NB4 (cell line): ENCODE measurements at regions not wholly inside any gene's neighbourhood (a gene's known extent, or its start where the extent isn't known, plus 50 kb on each side); places are given as distances from the start of the nearest gene placed in this dataset.

Source experiments
- DNase-seq: peaks from one replicate; pipeline ENCODE4 v3.0.0; 2010; ENCODE audit warnings: low read depth
- H3K4me3 ChIP-seq: one replicate; pipeline ENCODE4 v1.5.1; 2011; ENCODE audit warnings: mild to moderate bottlenecking, low read depth, low read length, moderate library complexity
- MYC ChIP-seq: IDR thresholded peaks from 2 replicates; pipeline ENCODE4 v1.6.1; 2011; ENCODE audit warnings: low read depth, low read length
- POLR2A ChIP-seq: IDR thresholded peaks from 2 replicates; pipeline ENCODE4 v1.6.1; 2011; ENCODE audit warnings: mild to moderate bottlenecking; ENCODE audit not compliant: insufficient read length; ENCODE audit errors: extremely low read depth
- TF ChIP-seq, protein P1 (sequence below): IDR thresholded peaks from one replicate; pipeline ENCODE4 v1.5.1; 2012; ENCODE audit warnings: low read depth, low read length
- TF ChIP-seq, protein P2 (sequence below): IDR thresholded peaks from 2 replicates; pipeline ENCODE4 v1.6.1; 2011; ENCODE audit warnings: low read depth, low read length

DNA sequence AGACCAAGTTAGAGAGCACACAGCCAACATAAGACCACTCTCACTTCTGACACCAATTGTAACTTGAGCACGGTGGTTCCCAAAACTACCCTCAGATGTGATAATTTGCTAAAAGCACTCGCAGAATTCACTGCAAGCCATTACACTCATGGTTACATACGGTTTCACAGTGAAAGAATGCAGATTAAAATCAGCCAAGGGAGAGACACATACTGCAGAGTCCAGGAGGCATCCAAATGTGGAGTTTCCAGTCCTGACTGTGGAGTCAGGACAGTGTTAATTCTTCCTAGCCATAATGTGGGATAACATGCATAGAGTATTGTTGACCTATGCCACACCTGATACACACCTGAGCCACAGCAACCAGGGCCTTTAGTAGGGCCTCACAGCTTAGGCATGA lies 956.4 kb downstream of the NTRK3 start:
- TF ChIP-seq, protein P1, sequence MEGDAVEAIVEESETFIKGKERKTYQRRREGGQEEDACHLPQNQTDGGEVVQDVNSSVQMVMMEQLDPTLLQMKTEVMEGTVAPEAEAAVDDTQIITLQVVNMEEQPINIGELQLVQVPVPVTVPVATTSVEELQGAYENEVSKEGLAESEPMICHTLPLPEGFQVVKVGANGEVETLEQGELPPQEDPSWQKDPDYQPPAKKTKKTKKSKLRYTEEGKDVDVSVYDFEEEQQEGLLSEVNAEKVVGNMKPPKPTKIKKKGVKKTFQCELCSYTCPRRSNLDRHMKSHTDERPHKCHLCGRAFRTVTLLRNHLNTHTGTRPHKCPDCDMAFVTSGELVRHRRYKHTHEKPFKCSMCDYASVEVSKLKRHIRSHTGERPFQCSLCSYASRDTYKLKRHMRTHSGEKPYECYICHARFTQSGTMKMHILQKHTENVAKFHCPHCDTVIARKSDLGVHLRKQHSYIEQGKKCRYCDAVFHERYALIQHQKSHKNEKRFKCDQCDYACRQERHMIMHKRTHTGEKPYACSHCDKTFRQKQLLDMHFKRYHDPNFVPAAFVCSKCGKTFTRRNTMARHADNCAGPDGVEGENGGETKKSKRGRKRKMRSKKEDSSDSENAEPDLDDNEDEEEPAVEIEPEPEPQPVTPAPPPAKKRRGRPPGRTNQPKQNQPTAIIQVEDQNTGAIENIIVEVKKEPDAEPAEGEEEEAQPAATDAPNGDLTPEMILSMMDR, result no peak
- TF ChIP-seq MYC (no peak), POLR2A (no peak)
- TF ChIP-seq, protein P2, sequence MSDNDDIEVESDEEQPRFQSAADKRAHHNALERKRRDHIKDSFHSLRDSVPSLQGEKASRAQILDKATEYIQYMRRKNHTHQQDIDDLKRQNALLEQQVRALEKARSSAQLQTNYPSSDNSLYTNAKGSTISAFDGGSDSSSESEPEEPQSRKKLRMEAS, result no peak
- no peak for DNase-seq
- H3K4me3 ChIP-seq, result no peak overlapping the region

DNA sequence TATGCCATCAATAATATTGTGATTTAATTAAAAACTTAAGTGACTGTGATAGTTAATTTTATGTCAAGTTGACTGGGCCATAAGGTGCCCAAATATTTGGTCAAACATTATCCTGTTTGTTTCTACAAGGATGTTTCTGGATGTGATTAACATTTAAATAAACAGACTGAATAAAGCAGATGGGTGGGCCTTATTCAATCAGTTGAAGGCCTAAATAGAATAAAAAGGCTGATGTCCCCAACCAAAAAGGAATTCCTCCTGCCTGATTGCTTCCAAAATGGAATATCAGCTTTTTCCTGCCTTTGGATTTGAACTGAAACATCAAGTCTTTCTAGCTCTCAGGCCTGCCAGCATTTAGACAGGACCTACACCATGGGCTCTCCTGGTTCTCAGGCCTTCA lies 961.7 kb downstream of the NTRK3 start:
- no peak for DNase-seq
- no peak overlapping the region for H3K4me3 ChIP-seq
- TF ChIP-seq, protein P2, result no peak
- TF ChIP-seq MYC (no peak), POLR2A (no peak)
- TF ChIP-seq, protein P1, result no peak

DNA sequence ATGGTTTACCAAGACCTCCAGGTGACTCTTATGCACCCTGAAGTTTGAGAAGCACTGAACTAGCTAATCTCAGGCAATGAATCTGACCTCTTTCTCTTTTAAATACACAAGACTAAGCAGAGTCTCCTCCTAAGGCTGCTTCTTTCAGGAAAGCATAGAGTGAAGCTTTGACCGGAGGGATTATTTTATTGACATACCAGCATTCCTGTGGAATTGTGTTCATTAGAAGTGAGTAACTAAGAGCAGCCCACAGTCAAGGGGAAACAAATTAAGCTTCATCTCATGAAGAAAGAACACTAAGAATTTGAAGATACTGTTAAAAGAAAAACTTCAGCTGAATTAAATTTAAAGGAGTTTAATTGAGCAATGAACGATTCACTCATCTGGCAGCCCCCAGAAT lies 963.5 kb downstream of the NTRK3 start:
- TF ChIP-seq, protein P1, result no peak
- TF ChIP-seq MYC, result no peak
- no peak for TF ChIP-seq POLR2A
- TF ChIP-seq, protein P2, result no peak
- no peak overlapping the region for H3K4me3 ChIP-seq
- no peak for DNase-seq

DNA sequence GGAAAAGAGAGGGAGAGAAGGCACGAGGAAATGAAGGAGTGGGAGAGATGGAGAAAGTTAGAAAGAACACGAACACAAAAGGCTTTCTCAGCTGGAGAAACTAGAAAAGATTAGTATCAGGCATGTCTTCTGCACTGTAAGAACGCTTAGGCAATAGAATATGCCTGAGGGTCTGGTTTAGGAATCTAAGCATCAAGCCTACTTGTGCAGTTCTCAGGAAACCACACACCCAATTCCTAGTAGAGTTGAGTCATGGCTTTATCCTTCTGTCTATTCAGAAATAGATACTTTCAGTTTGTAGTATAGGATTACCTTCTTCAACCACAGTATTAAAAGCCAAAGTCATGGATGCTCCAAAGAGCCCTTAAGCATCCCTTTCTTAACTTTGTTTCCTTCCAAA lies 969.4 kb downstream of the NTRK3 start:
- no peak for DNase-seq
- no peak overlapping the region for H3K4me3 ChIP-seq
- no peak for TF ChIP-seq MYC
- TF ChIP-seq, protein P1, result no peak
- TF ChIP-seq, protein P2, result no peak
- no peak for TF ChIP-seq POLR2A

DNA sequence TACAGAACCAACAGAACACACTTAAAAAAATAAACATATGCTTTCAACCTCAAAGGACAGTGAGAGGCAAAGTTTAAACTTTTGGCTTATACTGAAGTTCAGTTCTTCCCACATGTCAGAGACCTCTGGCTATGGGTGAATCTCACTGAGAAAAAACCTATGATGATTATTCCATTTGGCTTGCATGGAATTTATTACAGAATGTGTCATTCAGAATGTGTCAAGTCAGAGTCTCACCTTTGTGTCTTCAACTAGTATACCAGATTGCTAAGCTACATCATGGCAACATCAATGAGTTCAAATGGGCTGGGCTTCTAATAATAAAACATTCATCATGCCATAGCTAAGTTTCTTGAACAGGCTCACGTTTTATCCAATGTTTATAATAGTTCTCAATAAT lies 987.0 kb downstream of the NTRK3 start:
- H3K4me3 ChIP-seq, result no peak overlapping the region
- no peak for DNase-seq
- TF ChIP-seq MYC (no peak), POLR2A (no peak)
- TF ChIP-seq, protein P1, result no peak
- TF ChIP-seq, protein P2, result no peak

DNA sequence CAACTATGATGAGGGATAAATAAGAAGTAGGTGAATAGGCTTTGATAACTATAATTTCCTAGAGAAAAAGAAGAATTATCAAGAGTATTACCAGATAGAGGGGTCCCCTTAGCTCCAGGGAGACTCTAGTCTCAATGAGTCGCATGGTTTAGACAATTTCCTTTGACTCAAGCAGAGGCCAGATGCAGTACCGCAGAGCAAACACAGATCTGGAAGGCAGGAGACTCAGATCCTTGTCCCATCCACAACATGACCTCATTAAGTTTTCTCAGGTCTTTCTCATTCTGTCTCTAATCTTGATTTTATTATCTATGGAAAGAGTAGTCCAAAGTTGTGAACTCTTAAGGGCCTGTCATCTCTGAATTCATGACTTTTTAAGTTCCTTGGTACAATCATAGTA lies 987.9 kb downstream of the NTRK3 start:
- TF ChIP-seq POLR2A, result no peak
- no peak overlapping the region for H3K4me3 ChIP-seq
- DNase-seq, result no peak
